Astrocyte of the spinal cord (primary cell): ENCODE measurements at regions not wholly inside any gene's neighbourhood (a gene's known extent, or its start where the extent isn't known, plus 50 kb on each side); places are given as distances from the start of the nearest gene placed in this dataset.
A peak's percentile ranks its signal among the peaks of the same experiment; 100 is the strongest.

Source experiments
- DNase-seq: peaks from one replicate; pipeline ENCODE4 v3.0.0; 2011; ENCODE audit warnings: low read depth, low spot score
- H3K4me3 ChIP-seq: 2 replicates; pipeline ENCODE4 v1.5.1; 2011; ENCODE audit warnings: low read depth, mild to moderate bottlenecking, low read length, moderate library complexity
- in situ Hi-C: cut with HindIII; loops from 2 replicates; pipeline ENCODE4 v1.10.0; 2017; ENCODE audit warnings: low sequenced_read_pairs
- TF ChIP-seq, protein P1 (sequence below): IDR thresholded peaks from 2 replicates; pipeline ENCODE4 v1.5.1; 2012; ENCODE audit warnings: low read depth, mild to moderate bottlenecking, low read length, inconsistent platforms

DNA sequence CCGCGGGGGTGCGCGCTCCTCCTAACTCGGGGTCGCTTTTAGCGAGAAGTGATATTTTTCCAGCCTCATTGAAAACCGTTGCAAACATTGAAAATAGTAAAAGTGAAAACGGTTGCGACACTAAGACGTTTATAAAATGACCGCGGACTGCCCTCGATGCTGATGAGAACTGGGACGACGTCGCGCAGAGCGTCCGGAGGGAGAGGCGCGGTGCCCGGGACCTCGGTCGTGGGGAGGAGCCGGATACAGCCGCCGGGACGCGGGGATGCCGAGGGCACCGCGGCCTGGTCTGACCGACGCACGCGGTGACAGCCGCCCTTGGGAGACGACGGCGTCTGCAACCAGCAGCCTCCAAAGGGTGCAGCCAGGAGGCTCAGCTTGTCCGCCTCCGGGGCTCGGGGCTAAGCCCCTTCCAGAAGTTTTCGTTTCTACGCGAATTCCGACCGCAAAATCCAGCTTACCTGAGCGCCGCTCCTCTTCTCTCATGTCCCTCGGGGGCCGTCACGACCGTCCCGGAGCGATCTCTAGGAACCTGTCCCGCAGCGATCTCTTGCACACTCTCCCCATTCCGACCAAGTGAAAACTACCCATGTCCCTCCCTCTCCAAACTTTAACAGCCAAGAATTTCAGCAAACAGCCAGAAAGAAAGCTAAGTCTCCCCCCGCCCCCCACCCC, 144.4 kb upstream of the ETS2 start:
- peak overlapping the region; percentile 38 for H3K4me3 ChIP-seq
- TF ChIP-seq, protein P1, sequence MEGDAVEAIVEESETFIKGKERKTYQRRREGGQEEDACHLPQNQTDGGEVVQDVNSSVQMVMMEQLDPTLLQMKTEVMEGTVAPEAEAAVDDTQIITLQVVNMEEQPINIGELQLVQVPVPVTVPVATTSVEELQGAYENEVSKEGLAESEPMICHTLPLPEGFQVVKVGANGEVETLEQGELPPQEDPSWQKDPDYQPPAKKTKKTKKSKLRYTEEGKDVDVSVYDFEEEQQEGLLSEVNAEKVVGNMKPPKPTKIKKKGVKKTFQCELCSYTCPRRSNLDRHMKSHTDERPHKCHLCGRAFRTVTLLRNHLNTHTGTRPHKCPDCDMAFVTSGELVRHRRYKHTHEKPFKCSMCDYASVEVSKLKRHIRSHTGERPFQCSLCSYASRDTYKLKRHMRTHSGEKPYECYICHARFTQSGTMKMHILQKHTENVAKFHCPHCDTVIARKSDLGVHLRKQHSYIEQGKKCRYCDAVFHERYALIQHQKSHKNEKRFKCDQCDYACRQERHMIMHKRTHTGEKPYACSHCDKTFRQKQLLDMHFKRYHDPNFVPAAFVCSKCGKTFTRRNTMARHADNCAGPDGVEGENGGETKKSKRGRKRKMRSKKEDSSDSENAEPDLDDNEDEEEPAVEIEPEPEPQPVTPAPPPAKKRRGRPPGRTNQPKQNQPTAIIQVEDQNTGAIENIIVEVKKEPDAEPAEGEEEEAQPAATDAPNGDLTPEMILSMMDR = no peak
- in situ Hi-C loops = no loop called here
- DNase-seq = no peak

DNA sequence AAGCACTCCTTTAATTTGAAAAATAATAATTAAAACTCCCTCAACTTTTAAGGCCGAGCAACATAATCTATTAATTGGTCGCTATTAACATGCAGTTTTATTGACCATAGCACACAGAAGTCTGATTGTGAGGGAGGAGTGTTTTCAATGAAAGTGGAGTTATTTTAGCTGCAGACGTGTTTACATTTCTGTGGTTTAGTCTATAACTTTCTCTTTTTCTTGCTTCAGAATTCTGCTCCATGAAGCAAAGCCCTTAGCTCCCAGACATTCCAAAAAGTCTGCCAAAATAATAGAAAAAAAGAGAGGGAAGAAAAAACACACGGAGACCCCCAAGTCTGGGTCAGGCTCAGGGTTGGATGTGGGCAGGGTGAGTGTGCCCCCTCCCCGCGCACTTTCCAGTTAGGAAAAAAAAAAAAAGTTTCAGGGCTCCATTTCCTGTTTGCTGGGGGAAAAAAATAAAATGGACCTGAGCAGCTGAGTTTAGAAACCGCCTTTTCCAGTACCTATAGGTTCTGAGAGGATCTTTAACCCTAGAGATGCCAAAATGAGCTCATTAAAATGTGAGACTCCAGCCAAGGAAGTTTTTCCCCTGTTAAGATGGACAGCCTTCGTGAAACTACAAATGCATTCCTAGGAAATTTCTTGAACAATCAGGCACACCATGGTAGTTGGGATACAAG, 143.7 kb upstream of the ETS2 start:
- peak overlapping the region; percentile 38 for H3K4me3 ChIP-seq
- DNase-seq = peak; percentile 69
- in situ Hi-C loops = no loop called here
- TF ChIP-seq, protein P1 = no peak

DNA sequence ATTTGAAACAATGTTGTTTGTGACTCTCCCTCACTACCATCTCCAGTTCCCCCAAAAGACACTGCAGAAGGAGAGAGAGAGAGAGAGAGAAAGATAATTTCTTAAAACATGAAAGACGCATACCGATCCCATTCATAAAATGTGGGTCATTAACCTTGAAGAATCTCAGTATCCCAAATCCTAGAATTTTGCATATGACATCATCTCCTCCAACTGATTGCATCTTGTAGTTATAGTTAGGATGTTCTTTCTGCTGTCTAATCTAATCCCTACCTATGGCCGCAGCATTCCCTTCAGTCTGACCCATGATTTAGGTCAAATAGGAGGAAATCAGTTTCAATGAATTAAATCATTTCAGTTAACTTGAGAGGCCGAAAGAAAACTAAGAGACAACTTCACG, 142.4 kb upstream of the ETS2 start:
- no peak for DNase-seq
- no peak overlapping the region for H3K4me3 ChIP-seq
- in situ Hi-C loops = no loop called here
- TF ChIP-seq, protein P1 = no peak

DNA sequence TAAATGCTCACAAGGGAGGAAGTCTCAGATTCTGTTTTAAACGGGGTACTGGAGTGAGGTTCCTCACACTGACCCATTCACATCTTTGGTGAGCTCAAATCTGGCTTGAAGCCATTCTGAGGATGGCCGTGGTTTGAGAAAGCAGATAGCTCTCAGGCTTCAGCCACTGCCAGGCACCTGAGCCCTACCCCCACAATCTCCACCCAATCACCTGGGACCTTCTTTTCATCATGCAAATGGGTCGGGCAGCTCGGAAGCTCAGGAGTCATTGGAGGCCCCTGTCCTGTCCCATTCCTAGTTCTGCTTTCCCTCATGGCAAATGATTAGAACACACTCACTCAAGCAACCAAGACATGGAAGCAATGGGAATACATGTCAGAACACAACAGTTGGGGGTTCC, 141.4 kb upstream of the ETS2 start:
- in situ Hi-C loops = no loop called here
- TF ChIP-seq, protein P1 = no peak
- no peak overlapping the region for H3K4me3 ChIP-seq
- no peak for DNase-seq

DNA sequence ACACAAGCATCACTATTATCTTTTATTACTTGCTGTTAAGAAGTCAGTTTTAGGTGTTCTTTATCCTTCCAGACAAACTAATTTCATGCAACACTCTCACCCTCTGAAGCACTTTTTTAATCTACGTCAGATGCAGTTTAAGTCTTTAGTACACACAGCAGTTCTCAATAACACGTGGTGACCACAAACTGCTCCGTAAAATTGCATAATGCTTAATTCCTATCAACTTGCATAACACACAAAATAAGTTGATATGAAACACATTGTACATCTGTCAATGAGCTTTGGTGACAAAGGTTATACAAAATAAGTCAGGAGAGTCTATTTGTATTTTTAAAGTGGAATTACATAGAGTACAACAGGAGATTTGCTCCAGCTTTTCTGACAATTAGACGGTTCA, 140.9 kb upstream of the ETS2 start:
- TF ChIP-seq, protein P1 = no peak
- in situ Hi-C loops = no loop called here

DNA sequence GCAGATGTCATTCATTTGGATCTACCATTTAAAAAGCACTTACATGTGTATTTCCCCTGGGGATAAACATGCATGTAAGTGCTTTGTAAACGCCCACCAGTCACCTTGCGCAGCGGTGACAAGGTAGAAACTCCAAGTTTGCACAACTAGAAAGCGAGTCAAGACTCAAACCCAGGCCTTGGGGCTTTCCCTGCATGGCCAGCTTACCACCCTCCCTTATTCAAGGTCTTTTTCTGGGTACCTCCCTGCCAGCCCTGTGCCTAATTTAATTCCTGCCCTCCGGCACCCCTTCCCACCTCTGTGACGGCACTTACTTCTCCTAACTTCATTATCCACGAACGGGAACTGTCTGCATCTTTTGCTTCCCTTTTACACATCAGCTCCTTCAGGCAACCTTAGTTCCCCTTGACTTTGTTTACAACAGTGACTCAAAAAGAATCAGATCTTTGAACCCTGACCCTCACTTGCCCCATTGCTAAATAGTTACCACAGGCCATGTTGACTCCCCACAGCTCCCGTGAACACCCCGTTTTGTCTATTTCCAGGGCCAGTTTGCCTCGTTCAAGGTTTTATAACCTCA, 138.3 kb upstream of the ETS2 start:
- in situ Hi-C loops = no loop called here
- TF ChIP-seq, protein P1 = no peak
- no peak overlapping the region for H3K4me3 ChIP-seq
- DNase-seq = no peak

More for the DNA sequence above, 140.9 kb upstream of the ETS2 start:
- no peak for DNase-seq
- no peak overlapping the region for H3K4me3 ChIP-seq
